ENCODE measurements at regions not wholly inside any gene's neighbourhood (a gene's known extent, or its start where the extent isn't known, plus 50 kb on each side); places are given as distances from the start of the nearest gene placed in this dataset.

- H2BK20ac ChIP-seq (ENCODE audit: low read length): peak overlapping the region; percentile 67; the same call in 1 of the 2 replicates
- H3K4me2 ChIP-seq (ENCODE audit: insufficient read depth in 1 of 2, low read depth in 2 of 2, low read length in 2 of 2): peak overlapping the region; percentile 63 to 64
- H4K5ac ChIP-seq (ENCODE audit: insufficient read length, low read depth, low read length): peak overlapping the region; percentile 74
- peak; percentile 81 for FAIRE-seq
- DNase-seq (ENCODE audit: low read depth in 1 of 2, low spot score in 2 of 2): peak in 1 of 2 experiments; percentile 75
- no peak overlapping the region for H3K14ac ChIP-seq (ENCODE audit: insufficient read length)
- no peaks in the 10 kb centered on the region for H3K79me2 ChIP-seq (ENCODE audit: control insufficient read depth in 1 of 2, insufficient read depth in 2 of 2, low read length in 2 of 2)
- H3K4me3 ChIP-seq (ENCODE audit: extremely low read depth in 1 of 4, insufficient read depth in 2 of 4, low read depth in 3 of 4, low read length in 4 of 4): peak overlapping the region in 2 of 4 experiments; percentile 4 to 33; a peak in 3 of 8 replicates
- no peak overlapping the region for H2BK15ac ChIP-seq (ENCODE audit: low read length)
- H3K23ac ChIP-seq (ENCODE audit: insufficient read length): no peak overlapping the region
- no peaks in the 10 kb centered on the region for H3K23me2 ChIP-seq (ENCODE audit: low read depth, low read length)
- no peak overlapping the region for H3K56ac ChIP-seq (replicated peaks; ENCODE audit: insufficient read length, low read depth, low read length)
- H2AK5ac ChIP-seq (ENCODE audit: low read depth, low read length): 0 out of 2 replicates have a peak overlapping the region, but pooled peaks have one; percentile 34
- 0 out of 7 replicates have a peak, but pooled peaks cover 0 to 2% (median 0%) of the 10 kb centered on the region in 4 experiments for H3K27me3 ChIP-seq (replicated peaks in 1 of 4; ENCODE audit: control insufficient read depth in 3 of 4, extremely low read depth in 1 of 4, insufficient read depth in 3 of 4, low read length in 3 of 4)
- WGBS, 2 experiments (ENCODE audit: extremely low coverage in 1 of 2, insufficient coverage in 1 of 2, insufficient read length in 1 of 2, insufficient replicate concordance in 2 of 2, low coverage in 1 of 2, low lambda C conversion rate in 2 of 2, missing lambda C conversion rate in 1 of 2): 29% methylated on average over 16 of the region's 16 CpGs; no CpG with 5 or more reads in 1 of the 2 experiments
- peak overlapping the region; percentile 17 for H2BK120ac ChIP-seq (replicated peaks; ENCODE audit: low read depth, low read length)
- no peaks in the 10 kb centered on the region for H4K20me1 ChIP-seq (replicated peaks in 1 of 2; ENCODE audit: control insufficient read depth in 1 of 2, insufficient read depth in 2 of 2, low read length in 2 of 2)
- H3K4ac ChIP-seq (replicated peaks; ENCODE audit: insufficient read length, low read depth, low read length): peak overlapping the region; percentile 4
- H4K91ac ChIP-seq (replicated peaks; ENCODE audit: insufficient read length, low read length): peak overlapping the region; percentile 54
- no peak overlapping the region for H4K8ac ChIP-seq (ENCODE audit: extremely low read depth, insufficient read depth, low read length)
- peak overlapping the region; percentile 87 for H3K27ac ChIP-seq (ENCODE audit: low read depth, low read length)
- H2BK5ac ChIP-seq (ENCODE audit: low read depth, low read length): peak overlapping the region; percentile 99
- H3K79me1 ChIP-seq (ENCODE audit: low read depth, low read length): no peaks in the 10 kb centered on the region
- ChIA-PET POLR2A (ENCODE audit: partially characterized antibody) (interaction anchor here (0.9 kb wide), 1 partner anchor 11 kb away, joined by 3 read pairs; no protein-coding TSS in a partner anchor), CTCF (ENCODE audit: partially characterized antibody) (no interaction called here)
- H3K36me3 ChIP-seq (ENCODE audit: control insufficient read depth in 2 of 4, insufficient read depth in 4 of 4, low read length in 3 of 4): no peaks in the 10 kb centered on the region
- peak overlapping the region; percentile 100 for H2BK12ac ChIP-seq (ENCODE audit: low read depth, low read length)
- H3K4me1 ChIP-seq (replicated peaks in 1 of 4; ENCODE audit: control insufficient read depth in 3 of 4, insufficient read depth in 4 of 4, low read length in 3 of 4): peaks cover 6 to 21% (median 14%) of the 10 kb centered on the region in 4 experiments
- H3K9me3 ChIP-seq (ENCODE audit: insufficient read depth in 2 of 2, low read depth in 1 of 2, low read length in 1 of 2): no peaks in the 10 kb centered on the region
- H2AFZ ChIP-seq (ENCODE audit: low read length): 0 out of 2 replicates have a peak overlapping the region, but pooled peaks have one; percentile 74
- peak overlapping the region; percentile 97 for H3K18ac ChIP-seq (ENCODE audit: extremely low read depth, low read length)
- peak overlapping the region in 3 of 4 experiments; percentile 20 to 31 (median 24); a peak in 1 of 7 replicates for H3K9ac ChIP-seq (replicated peaks in 1 of 4; ENCODE audit: extremely low read depth in 1 of 4, low read depth in 3 of 4, low read length in 3 of 4)
- TF ChIP-seq ASH2L (IDR thresholded peaks at IDR 0.05; ENCODE audit: low read length) (peak; percentile 34), HDAC6 (IDR thresholded peaks at IDR 0.05; ENCODE audit: low read depth, low read length) (no peak), TBP (IDR thresholded peaks at IDR 0.05; ENCODE audit: low read depth, low read length) (no peak), BRCA1 (IDR thresholded peaks at IDR 0.05; ENCODE audit: low read depth, low read length) (no peak), TAF7 (optimal IDR thresholded peaks at IDR 0.05; ENCODE audit: borderline replicate concordance, low read depth, low read length) (no peak), RBBP5 (IDR thresholded peaks at IDR 0.05; ENCODE audit: borderline replicate concordance, low read depth, low read length) (no peak), EGR1 (IDR thresholded peaks at IDR 0.05; ENCODE audit: borderline replicate concordance, low read depth, low read length) (no peak), CHD1 (IDR thresholded peaks at IDR 0.05; ENCODE audit: low read depth, low read length) (no peak), GABPA (IDR thresholded peaks at IDR 0.05; ENCODE audit: borderline replicate concordance, insufficient read depth, low read length) (no peak), ATF2 (IDR thresholded peaks at IDR 0.05; ENCODE audit: low read length) (no peak)
These were observed 438.1 kb upstream of the NRP1 start for GRCh38 chr10:33772370-33773252.

All from H1 (cell line).